Spleen (tissue), 7 donors: ENCODE measurements at regions not wholly inside any gene's neighbourhood (a gene's known extent, or its start where the extent isn't known, plus 50 kb on each side); places are given as distances from the start of the nearest gene placed in this dataset.

Experiments
- CTCF ChIP-seq, 11 experiments: fragments of 200-600 bp in 7 of 11; fragments of 450-650 bp in 4 of 11; sonication (generic) in 4 of 11; IDR thresholded peaks in 8 of 11; conservative IDR thresholded peaks in 3 of 11; 1 replicate in 7 of 11; 2 replicates in 4 of 11; pipeline versions ENCODE4 v1.4.0 to v1.8.0; 2016 to 2021; ENCODE audit warnings: antibody characterized with exemption in 11 of 11, inconsistent platforms in 4 of 11, mild to moderate bottlenecking in 1 of 11
- POLR2A ChIP-seq, 3 donors: fragments of 450-650 bp; IDR thresholded peaks; one replicate each; pipeline ENCODE4 v1.5.1; 2017; ENCODE audit warnings: antibody characterized with exemption in 3 of 3, mild to moderate bottlenecking in 1 of 3
- donor health status: DM: no; HTN: no; CAD: no; lungs with moderate emphysema.
- donor health status: DM: no; HTN: no; CAD: no.
- donor health status: DM: no; HTN: no; CAD: no.

GRCh38 chr6:140669321-140669720 is 1294.9 kb upstream of the CITED2 start:
- no peak for TF ChIP-seq CTCF (IDR thresholded peaks at IDR 0.05 in 8 of 11, conservative IDR thresholded peaks at IDR 0.05 in 3 of 11)
- TF ChIP-seq POLR2A (IDR thresholded peaks at IDR 0.05), result no peak
